HG03460 (cell line): ENCODE measurements at regions not wholly inside any gene's neighbourhood (a gene's known extent, or its start where the extent isn't known, plus 50 kb on each side); places are given as distances from the start of the nearest gene placed in this dataset.
"Not testable (repeated sequence)": the region's sequence is repeated elsewhere in the genome, so short reads cannot be mapped to it uniquely, and the experiment has no call there.

ENCODE experiments used
- ATAC-seq: cut with Tn5 transposase; IDR thresholded peaks from one replicate; pipeline ENCODE4 v1.9.1; 2021; ENCODE audit not compliant: unreplicated experiment

GRCh38 chr19:28578786-28579505, 634.0 kb downstream of the UQCRFS1 start:
- no peak for ATAC-seq

- no peak for ATAC-seq
Measured at GRCh38 chr19:28578208-28578607, 634.7 kb downstream of the UQCRFS1 start.

- ATAC-seq = no peak
Measured at GRCh38 chr19:28577666-28578065, 635.3 kb downstream of the UQCRFS1 start.

- no peak for ATAC-seq
Measured at GRCh38 chr19:28577233-28577632, 635.7 kb downstream of the UQCRFS1 start.

GRCh38 chr19:28575816-28576215, 637.1 kb downstream of the UQCRFS1 start:
- ATAC-seq = no peak

GRCh38 chr19:28575312-28575711, 637.6 kb downstream of the UQCRFS1 start:
- not testable (repeated sequence) for ATAC-seq

- ATAC-seq = no peak
Measured at GRCh38 chr19:28574212-28574611, 638.7 kb downstream of the UQCRFS1 start.

GRCh38 chr19:28569132-28570131, 643.5 kb downstream of the UQCRFS1 start:
- ATAC-seq = no peak

GRCh38 chr19:28567834-28568233, 645.1 kb downstream of the UQCRFS1 start:
- no peak for ATAC-seq

GRCh38 chr19:28563964-28564921, 648.7 kb downstream of the UQCRFS1 start:
- ATAC-seq = no peak

GRCh38 chr19:28560786-28561185, 652.2 kb downstream of the UQCRFS1 start:
- no peak for ATAC-seq

GRCh38 chr19:28558783-28559182, 654.2 kb downstream of the UQCRFS1 start:
- no peak for ATAC-seq

GRCh38 chr19:28556371-28556770, 656.6 kb downstream of the UQCRFS1 start:
- no peak for ATAC-seq

- ATAC-seq = no peak
Measured at GRCh38 chr19:28555317-28555716, 657.6 kb downstream of the UQCRFS1 start.

- no peak for ATAC-seq
Measured at GRCh38 chr19:28554321-28555091, 658.4 kb downstream of the UQCRFS1 start.

- no peak for ATAC-seq
Measured at GRCh38 chr19:28553764-28554163, 659.2 kb downstream of the UQCRFS1 start.

GRCh38 chr19:28553005-28553404, 659.9 kb downstream of the UQCRFS1 start:
- no peak for ATAC-seq

- ATAC-seq = no peak
Measured at GRCh38 chr19:28549680-28550277, 663.2 kb downstream of the UQCRFS1 start.

- no peak for ATAC-seq
Measured at GRCh38 chr19:28546148-28546685, 666.7 kb downstream of the UQCRFS1 start.
